ENCODE measurements at regions not wholly inside any gene's neighbourhood (a gene's known extent, or its start where the extent isn't known, plus 50 kb on each side); places are given as distances from the start of the nearest gene placed in this dataset.

DNA sequence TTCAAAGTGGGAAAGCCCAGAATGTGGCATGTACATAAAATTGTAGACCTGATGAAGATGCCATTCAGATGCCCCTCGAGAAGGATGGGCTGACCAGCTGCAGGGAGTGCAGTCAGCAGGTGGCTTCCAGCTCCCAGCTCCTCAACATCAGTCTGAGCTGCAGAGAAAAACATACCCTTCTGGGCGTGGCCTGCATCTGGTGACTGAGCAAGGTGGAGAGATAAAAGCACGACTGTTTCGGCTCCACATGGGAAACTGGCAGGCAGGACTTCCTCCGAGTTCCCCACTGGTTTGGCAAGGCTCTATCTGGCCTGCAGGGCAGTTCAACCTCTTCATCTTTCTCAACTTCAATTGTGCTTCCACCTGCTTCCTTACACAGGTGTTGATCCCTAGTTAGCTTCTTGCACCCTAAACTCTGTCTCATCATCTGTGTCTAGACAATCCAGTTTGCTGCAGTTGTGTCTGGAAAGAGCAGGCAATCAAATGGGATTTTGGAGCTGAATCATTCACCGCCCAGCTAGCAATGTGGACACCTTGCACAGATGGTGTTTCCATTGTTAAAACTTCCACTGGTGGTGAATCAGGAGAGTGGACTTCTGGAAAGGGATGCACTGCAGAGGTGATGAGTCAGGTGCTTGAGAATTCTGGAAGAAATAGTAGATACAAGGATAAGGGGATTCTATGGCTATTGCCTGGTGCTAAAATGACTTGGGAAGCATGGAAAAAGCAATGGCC is 56.8 kb downstream of the POLR1D start:
- Histone ChIP-seq H3K18ac (ENCODE audit: insufficient read length, low read depth, low read length) (no peak overlapping the region), H3K4ac (ENCODE audit: low read depth, low read length) (no peak overlapping the region), H2BK5ac (ENCODE audit: insufficient read length, low read length) (no peak overlapping the region), H3K23me2 (ENCODE audit: insufficient read length, low read depth, low read length, poor library complexity, severe bottlenecking) (no peaks in the 10 kb centered on the region), H4K8ac (replicated peaks; ENCODE audit: insufficient read length, low read depth, low read length) (no peak overlapping the region), H2BK20ac (ENCODE audit: low read depth, low read length, poor library complexity, severe bottlenecking) (no peak overlapping the region), H3K4me1 (ENCODE audit: insufficient read depth, low read length) (no peaks in the 10 kb centered on the region), H2AFZ (ENCODE audit: low read length) (no peak overlapping the region), H2BK120ac (ENCODE audit: low read depth, low read length, poor library complexity, severe bottlenecking) (no peak overlapping the region), H3K9ac (ENCODE audit: extremely low read depth, insufficient read length, low read length) (no peak overlapping the region), H4K91ac (ENCODE audit: insufficient read length, low read depth, low read length) (no peak overlapping the region), H2BK15ac (ENCODE audit: low read depth, low read length) (no peak overlapping the region), H3K27me3 (ENCODE audit: insufficient read depth, low read length) (no peaks in the 10 kb centered on the region; the same call in 1 of the 2 replicates), H3T11ph (ENCODE audit: low read length) (no peak overlapping the region), H3K79me1 (ENCODE audit: insufficient read depth, low read depth, low read length, poor library complexity, severe bottlenecking) (no peaks in the 10 kb centered on the region), H2BK12ac (ENCODE audit: insufficient read length, low read depth, low read length) (no peak overlapping the region), H3K27ac (ENCODE audit: insufficient read length, low read depth, low read length) (no peak overlapping the region), H3K79me2 (ENCODE audit: insufficient read depth, low read length) (no peaks in the 10 kb centered on the region), H3K14ac (ENCODE audit: insufficient read depth, low read length) (no peak overlapping the region; the same call in 1 of the 2 replicates), H3K9me3 (ENCODE audit: control insufficient read depth, low read depth, low read length) (no peaks in the 10 kb centered on the region), H4K20me1 (ENCODE audit: control insufficient read depth, insufficient read depth, insufficient read length) (no peaks in the 10 kb centered on the region), H3K56ac (ENCODE audit: insufficient read length, low read depth, low read length) (no peak overlapping the region), H3K4me2 (ENCODE audit: insufficient read depth, insufficient read length, low read length) (no peak overlapping the region), H2AK5ac (ENCODE audit: insufficient read length, low read length) (no peak overlapping the region), H4K5ac (ENCODE audit: insufficient read length, low read depth, low read length) (no peak overlapping the region), H3K23ac (ENCODE audit: insufficient read length, low read depth, low read length) (no peak overlapping the region)
- H3K27me3 Mint-ChIP-seq (ENCODE audit: low read depth): peaks cover 27% of the 10 kb centered on the region
- peak; percentile 42 for DNase-seq
- no peaks in the 10 kb centered on the region for H3K36me3 Mint-ChIP-seq (ENCODE audit: insufficient read depth in 1 of 3, low read depth in 3 of 3)
- TF ChIP-seq, protein P1, sequence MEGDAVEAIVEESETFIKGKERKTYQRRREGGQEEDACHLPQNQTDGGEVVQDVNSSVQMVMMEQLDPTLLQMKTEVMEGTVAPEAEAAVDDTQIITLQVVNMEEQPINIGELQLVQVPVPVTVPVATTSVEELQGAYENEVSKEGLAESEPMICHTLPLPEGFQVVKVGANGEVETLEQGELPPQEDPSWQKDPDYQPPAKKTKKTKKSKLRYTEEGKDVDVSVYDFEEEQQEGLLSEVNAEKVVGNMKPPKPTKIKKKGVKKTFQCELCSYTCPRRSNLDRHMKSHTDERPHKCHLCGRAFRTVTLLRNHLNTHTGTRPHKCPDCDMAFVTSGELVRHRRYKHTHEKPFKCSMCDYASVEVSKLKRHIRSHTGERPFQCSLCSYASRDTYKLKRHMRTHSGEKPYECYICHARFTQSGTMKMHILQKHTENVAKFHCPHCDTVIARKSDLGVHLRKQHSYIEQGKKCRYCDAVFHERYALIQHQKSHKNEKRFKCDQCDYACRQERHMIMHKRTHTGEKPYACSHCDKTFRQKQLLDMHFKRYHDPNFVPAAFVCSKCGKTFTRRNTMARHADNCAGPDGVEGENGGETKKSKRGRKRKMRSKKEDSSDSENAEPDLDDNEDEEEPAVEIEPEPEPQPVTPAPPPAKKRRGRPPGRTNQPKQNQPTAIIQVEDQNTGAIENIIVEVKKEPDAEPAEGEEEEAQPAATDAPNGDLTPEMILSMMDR (conservative IDR thresholded peaks at IDR 0.05): no peak
- WGBS (ENCODE audit: extremely low coverage, insufficient read length, low lambda C conversion rate): no CpG with 5 or more reads among the region's 6 CpGs
- H3K4me1 Mint-ChIP-seq: peaks cover 2 to 5% of the 10 kb centered on the region in 2 experiments; a peak in 2 of 4 replicates
- H3K9me3 Mint-ChIP-seq: no peaks in the 10 kb centered on the region
- no peak overlapping the region for H3K27ac Mint-ChIP-seq
- H3K4me3 Mint-ChIP-seq: no peak overlapping the region
